ENCODE measurements at regions not wholly inside any gene's neighbourhood (a gene's known extent, or its start where the extent isn't known, plus 50 kb on each side); places are given as distances from the start of the nearest gene placed in this dataset.
"Not testable (repeated sequence)": the region's sequence is repeated elsewhere in the genome, so short reads cannot be mapped to it uniquely, and the experiment has no call there.

- no peak for DNase-seq
Observed at GRCh38 chr7:86592185-86592584, 51.5 kb upstream of the GRM3 start.

GRCh38 chr7:86574006-86574405 is 69.7 kb upstream of the GRM3 start:
- DNase-seq: no peak

DNA sequence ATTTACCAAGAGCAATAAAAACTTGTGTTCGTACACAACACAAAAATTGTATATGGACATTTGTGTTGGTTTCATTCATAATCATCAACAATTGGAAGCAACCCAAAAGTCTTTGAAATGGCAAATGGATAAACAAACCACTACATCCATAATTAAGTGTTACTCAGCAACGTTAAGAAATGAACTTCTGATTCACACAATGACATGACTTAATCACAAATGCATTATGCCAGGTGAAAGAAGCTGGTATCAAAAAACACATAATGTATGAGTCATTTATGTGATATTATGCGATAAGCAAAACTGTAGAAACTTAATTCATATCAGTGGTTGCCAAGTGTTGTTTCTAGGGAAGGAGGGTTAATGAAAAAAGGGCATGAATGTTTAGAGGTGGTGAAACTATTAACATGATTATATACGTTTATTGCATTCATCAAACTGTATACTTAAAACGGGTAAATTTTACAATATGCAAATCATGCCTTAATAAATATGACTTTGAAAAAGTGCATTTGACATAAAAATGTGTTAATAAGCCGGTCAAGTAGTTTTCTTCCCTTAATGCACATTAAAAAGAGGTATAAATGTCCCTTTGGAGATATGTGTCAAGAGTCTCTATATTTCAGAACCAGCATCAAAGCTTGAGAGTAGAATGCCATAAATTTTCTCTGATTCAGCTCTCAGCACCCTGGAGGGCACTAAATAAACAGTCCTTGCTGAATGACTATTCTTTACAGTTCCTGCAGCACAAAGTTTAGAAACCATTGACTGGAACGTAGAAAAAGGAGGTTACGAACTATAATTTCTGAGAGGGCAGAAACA is 84.8 kb upstream of the GRM3 start:
- no peak for DNase-seq

- no peak for DNase-seq
Observed at GRCh38 chr7:86534641-86535040, 109.1 kb upstream of the GRM3 start.

- DNase-seq: no peak
Observed at GRCh38 chr7:86504229-86504628, 139.5 kb upstream of the GRM3 start.

- DNase-seq: no peak
Observed at GRCh38 chr7:86499986-86500385, 143.7 kb upstream of the GRM3 start.

DNA sequence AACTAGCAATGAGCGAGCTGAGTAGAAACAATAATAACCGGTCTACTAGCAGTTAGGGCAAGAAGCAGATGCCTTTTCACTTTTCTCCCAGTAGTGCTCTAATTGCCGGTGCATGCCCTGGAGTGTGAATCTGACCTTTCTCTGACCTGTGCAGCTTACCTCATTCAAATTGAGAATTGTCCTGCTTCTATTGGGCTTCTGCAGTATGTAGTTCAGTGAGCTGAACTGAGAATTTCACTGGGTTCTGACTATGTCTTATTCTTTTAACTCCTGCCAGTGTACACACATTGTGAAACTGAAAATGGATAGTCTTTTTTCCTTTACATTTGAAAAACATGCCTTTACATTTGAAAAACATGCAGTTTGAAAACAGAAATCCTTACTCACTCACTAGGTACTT is 157.9 kb upstream of the GRM3 start:
- DNase-seq: no peak

DNA sequence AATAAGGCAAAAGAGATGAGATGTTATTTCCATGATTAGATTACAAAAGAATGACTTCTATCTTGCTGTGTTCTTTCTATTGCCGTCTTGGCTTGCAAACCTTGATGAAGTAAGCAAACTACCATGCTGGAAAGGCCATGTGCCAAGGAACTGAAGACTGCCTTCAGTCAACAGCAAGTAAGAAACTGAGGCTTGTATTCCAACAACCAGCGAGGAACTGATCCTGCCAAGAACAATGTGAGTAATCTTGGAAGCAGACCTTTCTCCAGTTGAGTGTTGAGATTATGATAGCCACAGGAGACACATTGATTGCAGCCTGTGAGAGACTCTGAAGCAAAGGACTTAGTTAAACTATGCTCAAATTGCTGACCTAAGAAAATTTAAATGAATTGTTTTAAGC is 164.6 kb upstream of the GRM3 start:
- no peak for DNase-seq

- no peak for DNase-seq
Observed at GRCh38 chr7:86477343-86477935, 166.3 kb upstream of the GRM3 start.

- no peak for DNase-seq
Observed at GRCh38 chr7:86470763-86471162, 172.9 kb upstream of the GRM3 start.

- peak; percentile 14 for DNase-seq
Observed at GRCh38 chr7:86469680-86470295, 173.9 kb upstream of the GRM3 start.

DNA sequence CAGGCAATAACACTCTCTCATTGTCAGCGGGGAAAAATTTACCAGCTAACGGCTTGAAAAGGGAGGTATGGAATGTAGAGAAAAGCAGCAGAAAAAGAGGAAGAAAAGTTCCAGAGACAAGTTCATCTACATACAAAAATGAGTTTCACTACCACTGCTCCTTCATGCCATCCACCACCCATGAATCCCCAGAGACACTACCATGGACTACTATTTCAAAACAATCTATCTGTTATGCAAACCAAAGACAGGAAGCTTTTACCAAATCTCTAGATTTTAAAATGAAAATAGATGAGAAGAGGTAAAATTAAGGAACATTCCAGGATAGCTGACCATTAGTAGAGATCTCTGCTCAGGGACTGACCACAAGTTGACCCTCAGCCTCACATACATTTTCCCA is 189.0 kb upstream of the GRM3 start:
- no peak for DNase-seq

DNA sequence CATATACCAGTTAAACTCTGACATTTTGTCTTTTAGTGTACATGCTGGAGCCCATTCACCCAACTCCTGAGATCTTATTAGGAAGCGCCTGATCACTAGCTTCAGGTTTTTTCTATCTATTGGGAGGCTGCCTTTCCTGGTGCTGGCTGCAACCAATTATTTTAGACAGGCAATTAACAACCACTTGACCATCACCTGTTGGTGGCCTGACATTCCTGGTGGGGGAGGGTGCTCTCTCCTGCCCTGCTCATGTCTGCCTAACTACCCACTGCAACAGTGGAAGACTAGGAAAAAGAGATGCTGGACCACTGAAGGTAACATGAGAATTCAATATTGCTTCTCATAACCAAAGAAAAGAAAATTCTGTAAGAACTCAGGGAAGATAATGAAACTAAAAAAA is 190.3 kb upstream of the GRM3 start:
- no peak for DNase-seq

DNA sequence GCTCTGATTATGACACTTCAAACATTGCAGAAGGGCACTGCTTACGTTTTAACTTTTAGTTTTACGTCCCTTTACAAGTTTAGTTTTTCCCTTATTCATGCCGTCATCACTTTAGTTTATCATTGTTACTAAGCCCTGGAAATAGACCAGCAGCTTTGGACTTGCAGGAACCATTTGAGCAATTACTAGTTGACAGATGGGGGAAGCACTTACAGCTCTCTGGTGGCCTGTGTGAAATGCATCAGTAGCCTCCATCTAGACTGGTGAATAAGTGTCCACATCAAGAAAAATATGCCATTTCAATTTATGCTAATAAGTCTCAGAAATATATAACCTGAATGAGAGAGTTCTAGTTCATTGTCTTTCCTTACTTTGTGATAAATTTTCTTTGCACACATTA is 194.9 kb upstream of the GRM3 start:
- no peak for DNase-seq

DNA sequence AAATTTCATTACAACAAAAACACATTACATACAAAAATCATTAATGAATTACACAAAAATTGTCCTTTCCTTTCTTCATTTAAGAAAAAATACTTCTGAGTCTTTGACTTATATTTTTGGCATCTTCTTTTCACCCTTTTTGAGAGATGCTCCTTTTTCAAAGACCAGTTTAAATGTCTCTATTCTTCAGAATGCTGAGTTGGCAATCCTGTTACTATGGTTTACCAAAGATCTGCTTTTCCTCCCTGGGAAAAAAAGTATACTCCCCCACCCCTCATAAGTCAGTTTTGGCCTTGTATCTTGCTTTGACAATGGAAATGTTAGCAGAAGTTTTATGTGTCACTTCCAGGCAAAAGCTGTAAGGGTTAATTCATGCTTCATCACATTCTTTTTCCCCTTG is 198.4 kb upstream of the GRM3 start:
- DNase-seq: no peak

DNA sequence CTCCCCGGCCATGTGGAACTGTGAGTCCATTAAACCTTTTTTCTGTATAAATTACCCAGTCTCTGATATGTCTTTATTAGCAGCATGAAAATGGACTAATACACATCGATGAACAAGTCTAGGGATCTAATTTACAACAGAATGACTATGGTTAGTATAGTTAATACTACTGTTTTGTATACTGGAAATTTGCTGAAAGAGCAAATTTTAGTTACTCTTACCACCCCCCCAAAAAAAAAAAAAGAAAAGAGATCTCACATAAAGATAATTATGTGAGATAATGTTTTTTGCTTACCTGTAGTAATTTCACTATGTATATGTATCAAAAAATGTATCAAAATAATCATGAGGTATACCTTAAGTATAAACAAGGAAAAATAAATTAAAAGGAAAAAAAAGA is 199.5 kb upstream of the GRM3 start:
- DNase-seq: no peak

GRCh38 chr7:86440420-86440819 is 203.3 kb upstream of the GRM3 start:
- not testable (repeated sequence) for DNase-seq

- DNase-seq: no peak
Observed at GRCh38 chr7:86437951-86438450, 205.7 kb upstream of the GRM3 start.

DNA sequence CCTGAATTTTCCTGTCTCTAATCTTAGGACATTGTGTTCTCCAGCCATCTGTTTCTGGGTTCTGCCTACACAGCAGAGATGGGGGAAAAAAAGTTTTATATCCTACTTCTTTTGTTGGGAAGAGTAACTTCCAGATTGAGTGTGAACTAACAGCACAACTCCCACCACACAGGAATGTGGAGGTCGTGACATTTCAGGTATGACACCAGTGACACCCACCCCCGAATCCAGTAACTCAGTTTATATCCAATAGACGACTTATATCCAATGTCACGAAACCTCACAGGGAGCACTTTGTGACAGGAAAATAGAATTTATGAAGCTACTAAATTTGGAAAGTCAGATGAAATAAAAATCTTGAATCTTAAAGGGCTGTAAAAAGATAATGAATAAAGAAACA is 211.9 kb upstream of the GRM3 start:
- no peak for DNase-seq

GRCh38 chr7:86411814-86412213 is 231.9 kb upstream of the GRM3 start:
- DNase-seq: no peak

DNA sequence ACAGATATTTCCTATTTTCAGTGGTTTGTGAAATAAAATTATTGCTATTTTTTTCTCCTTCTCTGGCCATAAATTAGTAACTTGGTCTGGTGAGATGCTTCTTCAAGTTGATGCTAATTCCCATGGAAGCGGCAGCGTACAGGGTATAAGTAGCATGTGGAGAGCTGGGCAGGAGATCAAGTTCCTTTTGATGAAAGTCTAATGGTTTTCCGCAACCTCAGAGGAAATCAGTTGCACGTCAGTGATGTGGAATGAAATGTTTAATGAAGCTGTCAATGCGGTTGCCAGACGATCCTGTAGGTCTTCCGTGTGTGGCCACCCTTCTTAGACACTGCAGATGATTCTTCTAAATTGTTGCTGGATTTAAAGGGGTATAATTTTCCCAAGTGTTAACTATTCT is 236.4 kb upstream of the GRM3 start:
- DNase-seq: no peak

GRCh38 chr7:86391813-86392212 is 251.9 kb upstream of the GRM3 start:
- no peak for DNase-seq

DNA sequence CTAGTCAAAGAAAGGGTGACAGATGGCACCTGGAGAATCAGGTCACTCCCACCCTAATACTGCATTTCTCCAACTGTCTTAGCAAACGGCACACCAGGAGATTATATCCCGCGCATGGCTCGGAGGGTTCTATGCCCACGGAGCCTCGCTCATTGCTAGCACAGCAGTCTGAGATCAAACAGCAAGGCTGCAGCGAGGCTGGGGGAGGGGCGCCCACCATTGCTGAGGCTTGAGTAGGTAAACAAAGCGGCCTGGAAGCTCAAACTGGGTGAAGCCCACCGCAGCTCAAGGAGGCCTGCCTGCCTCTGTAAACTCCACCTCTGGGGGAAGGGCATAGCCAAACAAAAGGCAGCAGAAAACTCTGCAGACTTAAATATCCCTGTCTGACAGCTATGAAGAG is 268.1 kb upstream of the GRM3 start:
- not testable (repeated sequence) for DNase-seq

GRCh38 chr7:86372262-86372661 is 271.4 kb upstream of the GRM3 start:
- DNase-seq: no peak
